Kidney epithelial cell (primary cell): ENCODE measurements at regions not wholly inside any gene's neighbourhood (a gene's known extent, or its start where the extent isn't known, plus 50 kb on each side); places are given as distances from the start of the nearest gene placed in this dataset.

Experiments
- DNase-seq: peaks from one replicate; pipeline ENCODE4 v3.0.0-alpha.2; 2010; ENCODE audit warnings: low read depth
- H3K27me3 ChIP-seq: 2 replicates; pipeline ENCODE4 v1.6.0; 2011; ENCODE audit warnings: low read length; ENCODE audit not compliant: control insufficient read depth, insufficient read depth
- H3K36me3 ChIP-seq: 2 replicates; pipeline ENCODE4 v1.5.1; 2011; ENCODE audit warnings: low read length; ENCODE audit not compliant: control insufficient read depth, insufficient read depth
- H3K4me3 ChIP-seq: 2 replicates; pipeline ENCODE4 v1.5.1; 2011; ENCODE audit warnings: low read depth, mild to moderate bottlenecking, control low read depth, low read length
- TF ChIP-seq, protein P1 (sequence below): IDR thresholded peaks from 2 replicates; pipeline ENCODE4 v1.5.1; 2011; ENCODE audit warnings: mild to moderate bottlenecking, moderate library complexity, low read length, control low read depth, inconsistent platforms; ENCODE audit not compliant: insufficient read depth, poor library complexity, severe bottlenecking

DNA sequence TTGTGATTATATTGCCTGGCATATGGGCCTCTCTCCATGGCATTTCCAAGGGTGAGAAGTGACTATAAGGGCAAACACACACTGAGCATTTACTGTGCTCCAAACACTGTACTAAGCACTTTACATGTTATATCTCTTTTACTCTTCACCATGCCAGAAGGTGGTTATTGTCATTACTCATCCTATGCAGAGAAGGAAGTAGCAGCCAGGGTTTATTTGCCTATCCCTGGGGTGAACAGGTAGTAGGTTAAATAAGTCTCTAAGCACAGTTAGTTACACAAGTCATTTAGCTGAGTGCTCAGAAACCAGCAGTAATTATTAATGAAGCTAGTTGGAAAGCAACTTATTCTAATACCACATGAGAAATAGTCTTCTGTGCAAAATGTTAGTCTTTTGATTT lies 109.9 kb upstream of the SYNPR start:
- H3K36me3 ChIP-seq, result no peaks in the 10 kb centered on the region
- DNase-seq, result no peak

DNA sequence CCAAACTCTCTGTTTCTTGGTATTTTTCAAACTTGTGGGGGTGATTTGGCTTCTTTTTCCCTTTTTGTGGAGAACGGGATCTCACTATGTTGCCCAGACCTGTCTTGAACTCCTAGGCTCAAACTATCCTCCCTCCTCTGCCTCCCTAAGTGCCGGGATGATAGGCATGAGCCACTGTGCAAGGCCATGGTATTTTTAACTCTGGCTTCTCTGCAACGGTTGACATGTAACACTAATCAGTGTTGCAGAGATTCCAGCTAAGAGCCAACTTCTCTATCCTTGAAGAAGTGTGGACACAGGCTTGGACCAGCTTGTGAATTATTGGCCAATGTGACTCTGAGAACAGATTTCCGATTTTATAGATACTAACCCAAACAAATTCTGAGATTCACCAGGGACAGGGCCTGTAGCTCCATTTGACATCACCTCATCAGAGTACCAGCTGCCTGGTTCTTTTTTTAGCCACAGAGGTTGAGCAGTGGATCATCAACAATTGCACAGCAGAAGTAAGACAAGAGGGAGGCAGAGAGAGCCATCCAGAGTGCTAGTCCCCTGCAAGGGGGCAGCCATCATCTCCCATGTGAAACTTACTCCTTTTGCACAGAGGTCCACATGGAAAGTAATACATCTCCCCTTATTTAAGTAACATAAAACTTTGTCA lies 98.1 kb upstream of the SYNPR start:
- TF ChIP-seq, protein P1, sequence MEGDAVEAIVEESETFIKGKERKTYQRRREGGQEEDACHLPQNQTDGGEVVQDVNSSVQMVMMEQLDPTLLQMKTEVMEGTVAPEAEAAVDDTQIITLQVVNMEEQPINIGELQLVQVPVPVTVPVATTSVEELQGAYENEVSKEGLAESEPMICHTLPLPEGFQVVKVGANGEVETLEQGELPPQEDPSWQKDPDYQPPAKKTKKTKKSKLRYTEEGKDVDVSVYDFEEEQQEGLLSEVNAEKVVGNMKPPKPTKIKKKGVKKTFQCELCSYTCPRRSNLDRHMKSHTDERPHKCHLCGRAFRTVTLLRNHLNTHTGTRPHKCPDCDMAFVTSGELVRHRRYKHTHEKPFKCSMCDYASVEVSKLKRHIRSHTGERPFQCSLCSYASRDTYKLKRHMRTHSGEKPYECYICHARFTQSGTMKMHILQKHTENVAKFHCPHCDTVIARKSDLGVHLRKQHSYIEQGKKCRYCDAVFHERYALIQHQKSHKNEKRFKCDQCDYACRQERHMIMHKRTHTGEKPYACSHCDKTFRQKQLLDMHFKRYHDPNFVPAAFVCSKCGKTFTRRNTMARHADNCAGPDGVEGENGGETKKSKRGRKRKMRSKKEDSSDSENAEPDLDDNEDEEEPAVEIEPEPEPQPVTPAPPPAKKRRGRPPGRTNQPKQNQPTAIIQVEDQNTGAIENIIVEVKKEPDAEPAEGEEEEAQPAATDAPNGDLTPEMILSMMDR, result no peak
- DNase-seq, result no peak
- Histone ChIP-seq H3K36me3 (no peaks in the 10 kb centered on the region), H3K4me3 (no peak overlapping the region), H3K27me3 (no peaks in the 10 kb centered on the region)

More for the DNA sequence above, 109.9 kb upstream of the SYNPR start:
- Histone ChIP-seq H3K27me3 (no peaks in the 10 kb centered on the region), H3K4me3 (no peak overlapping the region)
- TF ChIP-seq, protein P1, result no peak

DNA sequence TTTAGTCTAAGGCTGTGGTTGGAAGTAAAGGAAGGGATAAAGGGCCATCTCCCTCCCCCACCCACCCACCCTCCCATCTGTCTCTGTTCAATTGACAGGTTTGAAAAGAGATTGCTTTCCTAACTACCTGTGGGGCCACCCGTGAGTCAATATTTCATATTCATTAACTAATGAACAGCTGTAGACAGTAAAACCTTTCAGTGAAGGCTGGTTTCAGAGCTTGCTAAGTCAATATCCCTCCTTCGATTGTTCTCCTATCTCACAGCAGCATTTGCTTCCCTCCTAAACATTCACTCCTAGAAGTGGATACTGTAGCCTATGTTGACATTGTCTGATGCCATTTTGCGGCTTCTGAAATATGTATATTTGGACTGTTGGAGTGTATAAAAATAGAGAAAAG lies 85.9 kb upstream of the SYNPR start:
- no peak for DNase-seq
- no peaks in the 10 kb centered on the region for H3K27me3 ChIP-seq
- TF ChIP-seq, protein P1, result no peak
- no peak overlapping the region for H3K4me3 ChIP-seq
- H3K36me3 ChIP-seq, result no peaks in the 10 kb centered on the region

DNA sequence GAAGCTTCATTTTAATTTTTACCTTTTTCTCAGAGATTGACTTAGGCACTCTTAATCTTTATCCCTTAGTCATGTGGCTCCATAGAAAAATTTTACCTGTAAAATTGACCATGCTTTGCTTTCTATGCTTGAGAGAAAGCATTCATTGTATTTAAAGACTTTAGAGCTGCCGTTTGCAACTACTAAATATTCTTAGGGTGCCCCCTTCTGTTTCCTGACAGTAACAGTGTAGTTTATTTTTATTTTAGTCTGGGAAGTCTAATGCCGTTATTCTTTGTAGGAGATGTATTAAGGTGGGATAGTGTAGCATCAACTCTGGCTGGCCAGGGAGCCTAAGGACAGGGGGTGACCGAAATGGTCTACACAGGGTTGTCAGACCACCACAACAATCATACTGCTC lies 84.5 kb upstream of the SYNPR start:
- H3K36me3 ChIP-seq, result no peaks in the 10 kb centered on the region
- H3K27me3 ChIP-seq, result no peaks in the 10 kb centered on the region
- TF ChIP-seq, protein P1, result peak; percentile 45
- no peak overlapping the region for H3K4me3 ChIP-seq
- no peak for DNase-seq

DNA sequence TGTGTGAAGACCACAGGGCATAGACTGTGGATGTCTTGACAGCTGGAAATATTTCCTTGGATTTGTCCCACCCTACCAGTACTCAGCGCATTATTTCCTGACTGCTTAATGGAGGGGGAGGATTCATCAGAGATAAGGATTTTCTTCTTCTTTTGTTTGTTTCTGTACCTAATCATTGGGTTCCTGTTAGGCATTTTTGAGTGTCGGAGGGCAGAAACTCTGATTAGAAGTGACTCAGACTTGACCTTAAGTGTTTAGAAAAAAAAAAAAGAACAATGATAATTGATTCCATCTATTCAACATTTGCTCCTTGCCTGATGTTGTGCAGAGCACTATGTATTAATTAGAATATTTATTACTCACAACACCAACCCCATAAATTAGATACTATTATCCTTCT lies 78.5 kb upstream of the SYNPR start:
- H3K27me3 ChIP-seq, result no peaks in the 10 kb centered on the region
- TF ChIP-seq, protein P1, result no peak

DNA sequence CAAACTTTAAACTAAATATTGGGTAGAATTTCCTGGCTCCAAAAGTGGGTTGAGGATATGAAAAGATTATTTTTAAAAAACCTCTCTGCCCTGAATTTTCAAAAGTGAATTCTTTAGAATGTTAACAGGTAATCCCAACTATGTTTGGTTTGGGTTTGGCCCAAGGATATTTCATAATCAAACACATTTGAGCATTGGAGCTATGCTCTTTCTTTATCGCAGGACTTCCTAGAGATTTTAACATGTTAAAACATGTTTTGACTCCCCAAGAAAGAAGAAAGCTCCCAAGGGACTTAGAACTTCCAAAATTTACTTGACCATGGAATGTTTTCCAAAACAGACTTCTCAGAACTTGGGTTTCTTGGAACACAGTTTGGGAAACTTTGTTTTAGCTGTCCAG lies 75.6 kb upstream of the SYNPR start:
- TF ChIP-seq, protein P1, result no peak
- Histone ChIP-seq H3K36me3 (no peaks in the 10 kb centered on the region), H3K4me3 (no peak overlapping the region), H3K27me3 (no peaks in the 10 kb centered on the region)
- no peak for DNase-seq

More for the DNA sequence above, 78.5 kb upstream of the SYNPR start:
- Histone ChIP-seq H3K4me3 (no peak overlapping the region), H3K36me3 (no peaks in the 10 kb centered on the region)
- DNase-seq, result no peak
